A549 (cell line): ENCODE measurements at regions not wholly inside any gene's neighbourhood (a gene's known extent, or its start where the extent isn't known, plus 50 kb on each side); places are given as distances from the start of the nearest gene placed in this dataset.

Experiments used
- ATAC-seq, 2 experiments: fragments of 200-7000 bp in 1 of 2; fragments of >200 bp in 1 of 2; cut with Nextera tagmentation in 1 of 2; cut with Tn5 transposase in 1 of 2; 3 replicates each; pipeline versions ENCODE4 v1.8.0 to v1.9.1; 2018 to 2020; ENCODE audit warnings: mild to moderate bottlenecking in 1 of 2, moderate library complexity in 1 of 2
- CTCF ChIA-PET: fragments of 300-600 bp; sonication (Branson Sonifier 250); formaldehyde crosslinking; extraction: SDS; loops from one replicate; lab custom pipeline; 2021; ENCODE audit warnings: antibody characterized with exemption, inconsistent platforms; lab: Yijun Ruan, JAX
- POLR2A ChIA-PET: fragments of 350-600 bp; formaldehyde crosslinking; extraction: SDS; loops from one replicate; lab custom pipeline; 2021; ENCODE audit warnings: antibody characterized with exemption, inconsistent platforms; lab: Yijun Ruan, JAX
- DNase-seq, 2 experiments: peaks; one replicate each; pipeline versions ENCODE4 v3.0.0 to v3.0.0-alpha.2; 2011 to 2016; ENCODE audit warnings: low read depth in 1 of 2, low spot score in 1 of 2
- FAIRE-seq: peaks from 2 replicates; lab custom pipeline; 2011; peaks lifted over from hg19 to GRCh38; lab: Jason Lieb, UNC
- H3K27ac ChIP-seq, 2 experiments: fragments of >200 bp; sonication (Bioruptor Twin); formaldehyde crosslinking; 3 replicates each; pipeline ENCODE4 v1.5.1; 2016 to 2017
- H3K4me1 ChIP-seq: fragments of >200 bp; sonication (Bioruptor Twin); formaldehyde crosslinking; 3 replicates; pipeline ENCODE4 v1.6.1; 2016
- H3K4me2 ChIP-seq: fragments of >200 bp; sonication (Bioruptor Twin); formaldehyde crosslinking; 3 replicates; pipeline ENCODE4 v1.6.1; 2016
- H3K4me3 ChIP-seq: fragments of >200 bp; sonication (Bioruptor Twin); formaldehyde crosslinking; 3 replicates; pipeline ENCODE4 v1.5.1; 2016
- H3K9me3 ChIP-seq: fragments of >200 bp; sonication (Bioruptor Twin); formaldehyde crosslinking; 3 replicates; pipeline ENCODE4 v1.6.1; 2016
- ATOH8 ChIP-seq: fragments of 250-450 bp; sonication (Bioruptor Pico); IDR thresholded peaks from 2 replicates; pipeline ENCODE4 v1.5.0; 2020; ENCODE audit warnings: low read depth, mild to moderate bottlenecking, moderate library complexity
- BCL3 ChIP-seq: fragments of >200 bp; sonication (Bioruptor Twin); formaldehyde crosslinking; IDR thresholded peaks from 3 replicates; pipeline ENCODE4 v1.6.1; 2016
- BHLHE40 ChIP-seq: IDR thresholded peaks from 2 replicates; pipeline ENCODE4 v1.6.1; 2012; ENCODE audit warnings: low read depth, low read length, inconsistent platforms
- CEBPB ChIP-seq, 2 experiments: fragments of >200 bp in 1 of 2; sonication (Bioruptor Twin) in 1 of 2; formaldehyde crosslinking in 1 of 2; IDR thresholded peaks; 2 replicates each; pipeline ENCODE4 v1.6.1; 2012 to 2016
- CHD2 ChIP-seq: fragments of 150-350 bp; IDR thresholded peaks from 2 replicates; pipeline ENCODE4 v1.6.1; 2014; ENCODE audit warnings: low read length; ENCODE audit not compliant: partially characterized antibody
- EHMT2 ChIP-seq: fragments of 200-600 bp; sonication (generic); IDR thresholded peaks from 2 replicates; pipeline ENCODE4 v1.6.1; 2016; ENCODE audit warnings: antibody characterized with exemption, low read depth, mild to moderate bottlenecking, moderate library complexity
- ELK1 ChIP-seq: fragments of 150-350 bp; IDR thresholded peaks from 2 replicates; pipeline ENCODE4 v1.6.1; 2014; ENCODE audit warnings: low read depth, mild to moderate bottlenecking, low read length
- ESRRA ChIP-seq: fragments of 150-350 bp; IDR thresholded peaks from 2 replicates; pipeline ENCODE4 v1.6.1; 2014; ENCODE audit warnings: mild to moderate bottlenecking, low read length, borderline replicate concordance
- FOXS1 ChIP-seq: fragments of 250-450 bp; sonication (Bioruptor Pico); IDR thresholded peaks from 2 replicates; pipeline ENCODE4 v1.5.0; 2020; ENCODE audit warnings: mild to moderate bottlenecking, moderate library complexity
- HDAC2 ChIP-seq: fragments of 200-600 bp; sonication (generic); IDR thresholded peaks from 2 replicates; pipeline ENCODE4 v1.6.1; 2016
- HMGXB4 ChIP-seq: fragments of 250-450 bp; sonication (Bioruptor Pico); IDR thresholded peaks from 2 replicates; pipeline ENCODE4 v1.5.0; 2021; ENCODE audit warnings: mild to moderate bottlenecking, moderate library complexity, borderline replicate concordance
- JUNB ChIP-seq: fragments of >200 bp; sonication (Bioruptor Twin); formaldehyde crosslinking; IDR thresholded peaks from 2 replicates; pipeline ENCODE4 v1.6.1; 2016
- KDM1A ChIP-seq: fragments of 200-600 bp; sonication (generic); IDR thresholded peaks from 2 replicates; pipeline ENCODE4 v1.6.1; 2016; ENCODE audit warnings: low read depth, mild to moderate bottlenecking
- MAFK ChIP-seq: fragments of 450-650 bp; IDR thresholded peaks from 2 replicates; pipeline ENCODE4 v1.6.1; 2014; ENCODE audit not compliant: partially characterized antibody
- MAX ChIP-seq: IDR thresholded peaks from 2 replicates; pipeline ENCODE4 v1.6.1; 2012
- MAZ ChIP-seq: fragments of 150-350 bp; IDR thresholded peaks from 2 replicates; pipeline ENCODE4 v1.6.1; 2014; ENCODE audit warnings: antibody characterized with exemption, low read depth, low read length, borderline replicate concordance
- NR3C1 ChIP-seq: fragments of >200 bp; sonication (Bioruptor Twin); formaldehyde crosslinking; IDR thresholded peaks from 3 replicates; pipeline ENCODE4 v1.6.1; 2017
- PBX3 ChIP-seq: IDR thresholded peaks from 2 replicates; pipeline ENCODE4 v1.6.1; 2012
- PHF8 ChIP-seq: fragments of 200-600 bp; sonication (generic); IDR thresholded peaks from 2 replicates; pipeline ENCODE4 v1.6.1; 2016; ENCODE audit warnings: low read depth, mild to moderate bottlenecking, antibody characterized with exemption, moderate library complexity, borderline replicate concordance
- RARB ChIP-seq: fragments of 250-450 bp; sonication (Bioruptor Pico); IDR thresholded peaks from 2 replicates; pipeline ENCODE4 v1.8.0; 2021; ENCODE audit warnings: mild to moderate bottlenecking, moderate library complexity
- RCOR1 ChIP-seq: fragments of 150-350 bp; IDR thresholded peaks from 2 replicates; pipeline ENCODE4 v1.6.1; 2014; ENCODE audit warnings: antibody characterized with exemption, low read length, low read depth
- SMC3 ChIP-seq: fragments of >200 bp; sonication (Bioruptor Twin); formaldehyde crosslinking; IDR thresholded peaks from 3 replicates; pipeline ENCODE4 v1.6.1; 2018; ENCODE audit warnings: inconsistent platforms
- SREBF2 ChIP-seq: fragments of 450-650 bp; IDR thresholded peaks from 2 replicates; pipeline ENCODE4 v1.6.1; 2014; ENCODE audit warnings: mild to moderate bottlenecking, moderate library complexity
- USF2 ChIP-seq: fragments of 450-650 bp; IDR thresholded peaks from 2 replicates; pipeline ENCODE4 v1.6.1; 2014; ENCODE audit warnings: antibody characterized with exemption
- ZNF302 ChIP-seq: fragments of 250-450 bp; sonication (Bioruptor Pico); IDR thresholded peaks from 2 replicates; pipeline ENCODE4 v1.9.0; 2021; ENCODE audit warnings: inconsistent platforms, mild to moderate bottlenecking, moderate library complexity
- WGBS: methylation state at CpG from one replicate; pipeline ENCODE4 v1.1.6; 2017; ENCODE audit errors: missing lambda C conversion rate; 5-methylcytosine and 5-hydroxymethylcytosine counted together

GRCh38 chr18:43396266-43396665 is 119.0 kb upstream of the SYT4 start:
- no peak for ATAC-seq
- WGBS, result 0% methylated on average over 1 of the region's 1 CpG
- CTCF ChIA-PET, result interaction anchor here (0.9 to 1.5 kb wide), 2 partner anchors 12 to 1097 kb away, joined by 3 to 4 read pairs; no protein-coding TSS in a partner anchor

GRCh38 chr18:43398601-43399000 is 121.3 kb upstream of the SYT4 start:
- Histone ChIP-seq H3K4me2 (no peak overlapping the region), H3K27ac (no peak overlapping the region), H3K9me3 (no peaks in the 10 kb centered on the region), H3K4me1 (no peaks in the 10 kb centered on the region), H3K4me3 (no peak overlapping the region)
- ATAC-seq (no peak), FAIRE-seq (no peak), DNase-seq (no peak)
- 50% methylated on average over 1 of the region's 1 CpG for WGBS
- POLR2A ChIA-PET, result no interaction called here
- CTCF ChIA-PET, result no interaction called here
- TF ChIP-seq HDAC2 (no peak), PBX3 (no peak), MAZ (no peak), SREBF2 (no peak), SMC3 (no peak), KDM1A (no peak), USF2 (no peak), NR3C1 (no peak), CEBPB (IDR thresholded peaks at IDR 0.05) (no peak), ELK1 (no peak)

More at GRCh38 chr18:43396266-43396665, 119.0 kb upstream of the SYT4 start:
- Histone ChIP-seq H3K4me2 (no peak overlapping the region), H3K4me3 (no peak overlapping the region), H3K4me1 (no peaks in the 10 kb centered on the region), H3K27ac (no peak overlapping the region), H3K9me3 (no peaks in the 10 kb centered on the region)
- TF ChIP-seq RCOR1, result no peak
- TF ChIP-seq ESRRA, result no peak
- no peak for TF ChIP-seq EHMT2
- TF ChIP-seq RARB (CRISPR knock-in tag), result no peak
- TF ChIP-seq CHD2, result no peak
- no peak for TF ChIP-seq PHF8
- no peak for TF ChIP-seq JUNB
- TF ChIP-seq MAFK, result no peak
- no peak for TF ChIP-seq FOXS1 (CRISPR knock-in tag)
- no peak for TF ChIP-seq BHLHE40
- TF ChIP-seq PBX3, result no peak
- no peak for TF ChIP-seq SREBF2
- no peak for TF ChIP-seq SMC3
- TF ChIP-seq USF2, result no peak
- TF ChIP-seq ATOH8 (CRISPR knock-in tag), result no peak
- TF ChIP-seq CEBPB (IDR thresholded peaks at IDR 0.05), result no peak
- TF ChIP-seq MAX, result no peak
- TF ChIP-seq HMGXB4 (CRISPR knock-in tag), result no peak
- no peak for TF ChIP-seq BCL3
- no peak for TF ChIP-seq ZNF302 (CRISPR knock-in tag)
- POLR2A ChIA-PET, result no interaction called here
- FAIRE-seq, result no peak
- DNase-seq, result peak in 1 of 2 experiments; percentile 5
